Testis (tissue), 2 donors: ENCODE measurements at regions not wholly inside any gene's neighbourhood (a gene's known extent, or its start where the extent isn't known, plus 50 kb on each side); places are given as distances from the start of the nearest gene placed in this dataset.

Experiments used
- DNase-seq: peaks from one replicate; pipeline ENCODE4 v3.0.0-alpha.2; 2019
- H3K27ac ChIP-seq, 2 donors: fragments of 200-600 bp; sonication (generic); one replicate each; pipeline ENCODE4 v1.5.1; 2019
- H3K27me3 ChIP-seq: fragments of 200-600 bp; sonication (generic); one replicate; pipeline ENCODE4 v1.5.1; 2019
- H3K36me3 ChIP-seq: fragments of 200-600 bp; sonication (generic); one replicate; pipeline ENCODE4 v1.5.1; 2017; ENCODE audit warnings: low read depth; ENCODE audit errors: missing control alignments
- H3K4me1 ChIP-seq: fragments of 200-600 bp; sonication (generic); one replicate; pipeline ENCODE4 v1.5.1; 2019
- H3K4me3 ChIP-seq, 2 donors: fragments of 200-600 bp; sonication (generic); one replicate each; pipeline ENCODE4 v1.5.1; 2017 to 2019
- H3K9me3 ChIP-seq: fragments of 200-600 bp; sonication (generic); one replicate; pipeline ENCODE4 v1.5.1; 2017
- CTCF ChIP-seq, 3 experiments: fragments of 450-650 bp in 2 of 3; fragments of 200-600 bp in 1 of 3; sonication (generic) in 1 of 3; IDR thresholded peaks; one replicate each; pipeline ENCODE4 v1.5.1; 2016 to 2019; ENCODE audit warnings: antibody characterized with exemption in 3 of 3, mild to moderate bottlenecking in 2 of 3, moderate library complexity in 1 of 3
- POLR2A ChIP-seq: fragments of 450-650 bp; IDR thresholded peaks from one replicate; pipeline ENCODE4 v1.6.1; 2017; ENCODE audit warnings: antibody characterized with exemption, mild to moderate bottlenecking, moderate library complexity
- WGBS, 2 donors: methylation state at CpG; one replicate each; pipeline ENCODE4 v1.1.5; 2018; 5-methylcytosine and 5-hydroxymethylcytosine counted together
- intact Hi-C: fragments of 100-400 bp; cut with DNase I; formaldehyde crosslinking; loops from one replicate; pipeline ENCODE4 v1.15.1; 2023; ENCODE audit warnings: low total_unique reads

- DNase-seq = no peak
- no peaks in the 10 kb centered on the region for H3K36me3 ChIP-seq
- 92 to 98% methylated on average over 2 of the region's 2 CpGs for WGBS, 2 donors
- no peaks in the 10 kb centered on the region for H3K27me3 ChIP-seq
- intact Hi-C loops = no loop called here
- H3K27ac ChIP-seq = no peak overlapping the region
- H3K4me3 ChIP-seq = no peak overlapping the region
- TF ChIP-seq CTCF (IDR thresholded peaks at IDR 0.05) (no peak), POLR2A (no peak)
- H3K4me1 ChIP-seq = peaks cover 5% of the 10 kb centered on the region
- no peaks in the 10 kb centered on the region for H3K9me3 ChIP-seq
These were observed 60.8 kb upstream of the RNU6-1 start for GRCh38 chr15:67900621-67901147.

GRCh38 chr15:67901922-67902321 is 62.1 kb upstream of the RNU6-1 start:
- intact Hi-C loops = no loop called here
- WGBS, 2 donors = 95 to 100% methylated on average over 1 of the region's 1 CpG
- Histone ChIP-seq H3K4me3 (no peak overlapping the region), H3K36me3 (no peaks in the 10 kb centered on the region), H3K4me1 (peaks cover 5% of the 10 kb centered on the region), H3K27ac (no peak overlapping the region), H3K9me3 (no peaks in the 10 kb centered on the region), H3K27me3 (no peaks in the 10 kb centered on the region)
- TF ChIP-seq CTCF (IDR thresholded peaks at IDR 0.05) = no peak
- TF ChIP-seq POLR2A = no peak
- no peak for DNase-seq

GRCh38 chr15:67902579-67903009 is 62.7 kb upstream of the RNU6-1 start:
- no peak overlapping the region for H3K4me3 ChIP-seq
- no peaks in the 10 kb centered on the region for H3K36me3 ChIP-seq
- no peaks in the 10 kb centered on the region for H3K27me3 ChIP-seq
- TF ChIP-seq POLR2A (no peak), CTCF (IDR thresholded peaks at IDR 0.05) (no peak)
- peaks cover 3% of the 10 kb centered on the region for H3K4me1 ChIP-seq
- no peak overlapping the region for H3K27ac ChIP-seq
- intact Hi-C loops = no loop called here
- H3K9me3 ChIP-seq = no peaks in the 10 kb centered on the region
- 90 to 94% methylated on average over 9 of the region's 9 CpGs for WGBS, 2 donors
- DNase-seq = no peak

- Histone ChIP-seq H3K36me3 (no peaks in the 10 kb centered on the region), H3K4me3 (no peak overlapping the region), H3K27me3 (no peaks in the 10 kb centered on the region), H3K27ac (no peak overlapping the region), H3K9me3 (no peaks in the 10 kb centered on the region), H3K4me1 (no peaks in the 10 kb centered on the region)
- no peak for DNase-seq
- no peak for TF ChIP-seq POLR2A
- no peak for TF ChIP-seq CTCF (IDR thresholded peaks at IDR 0.05)
- intact Hi-C loops = no loop called here
These were observed 63.9 kb upstream of the RNU6-1 start for GRCh38 chr15:67903708-67904107.

GRCh38 chr15:67905628-67906027 is 65.8 kb upstream of the RNU6-1 start:
- intact Hi-C loops = no loop called here
- no peaks in the 10 kb centered on the region for H3K36me3 ChIP-seq
- WGBS, 2 donors = 91 to 100% methylated on average over 1 of the region's 1 CpG

More at GRCh38 chr15:67905628-67906027, 65.8 kb upstream of the RNU6-1 start:
- no peaks in the 10 kb centered on the region for H3K9me3 ChIP-seq
- no peak for TF ChIP-seq CTCF (IDR thresholded peaks at IDR 0.05)
- TF ChIP-seq POLR2A = no peak
- H3K4me1 ChIP-seq = no peaks in the 10 kb centered on the region
- no peak for DNase-seq
- H3K27me3 ChIP-seq = no peaks in the 10 kb centered on the region
- no peak overlapping the region for H3K27ac ChIP-seq
- H3K4me3 ChIP-seq = no peak overlapping the region
